ENCODE measurements at regions not wholly inside any gene's neighbourhood (a gene's known extent, or its start where the extent isn't known, plus 50 kb on each side); places are given as distances from the start of the nearest gene placed in this dataset.
A peak's percentile ranks its signal among the peaks of the same experiment; 100 is the strongest.
"Not testable (repeated sequence)": the region's sequence is repeated elsewhere in the genome, so short reads cannot be mapped to it uniquely, and the experiment has no call there.

DNA sequence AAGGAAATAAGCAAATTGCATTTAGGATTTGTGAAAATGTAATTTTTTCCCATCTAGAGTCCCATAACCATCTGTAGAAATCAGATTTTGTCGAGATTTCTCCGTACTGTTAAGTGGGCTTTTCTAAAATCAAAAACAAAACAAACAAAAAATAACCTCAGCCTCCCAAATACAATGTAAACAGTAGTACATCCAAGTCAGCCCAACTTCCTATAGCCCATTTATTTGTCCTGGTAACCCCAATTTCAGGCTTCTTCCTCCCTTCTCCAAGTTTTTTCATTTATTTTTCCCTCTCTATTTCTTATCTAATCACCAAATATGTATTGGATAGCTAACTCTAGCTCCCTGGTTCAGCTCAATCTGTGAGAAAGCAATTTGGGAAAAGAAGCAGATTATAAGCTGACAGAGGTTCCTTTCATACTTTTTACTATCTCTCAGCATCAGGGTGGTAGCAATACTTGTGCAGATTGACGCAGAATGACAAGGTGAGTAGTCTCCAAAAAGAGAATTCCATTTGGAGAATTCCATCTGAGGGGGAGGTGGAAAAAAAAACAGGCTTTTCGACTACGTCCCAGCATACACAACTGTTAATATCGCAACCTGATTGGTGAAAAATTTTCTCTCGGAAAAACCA is 132.6 kb upstream of the BTN3A2 start:
- no peak for DNase-seq (ENCODE audit: low read depth)

DNA sequence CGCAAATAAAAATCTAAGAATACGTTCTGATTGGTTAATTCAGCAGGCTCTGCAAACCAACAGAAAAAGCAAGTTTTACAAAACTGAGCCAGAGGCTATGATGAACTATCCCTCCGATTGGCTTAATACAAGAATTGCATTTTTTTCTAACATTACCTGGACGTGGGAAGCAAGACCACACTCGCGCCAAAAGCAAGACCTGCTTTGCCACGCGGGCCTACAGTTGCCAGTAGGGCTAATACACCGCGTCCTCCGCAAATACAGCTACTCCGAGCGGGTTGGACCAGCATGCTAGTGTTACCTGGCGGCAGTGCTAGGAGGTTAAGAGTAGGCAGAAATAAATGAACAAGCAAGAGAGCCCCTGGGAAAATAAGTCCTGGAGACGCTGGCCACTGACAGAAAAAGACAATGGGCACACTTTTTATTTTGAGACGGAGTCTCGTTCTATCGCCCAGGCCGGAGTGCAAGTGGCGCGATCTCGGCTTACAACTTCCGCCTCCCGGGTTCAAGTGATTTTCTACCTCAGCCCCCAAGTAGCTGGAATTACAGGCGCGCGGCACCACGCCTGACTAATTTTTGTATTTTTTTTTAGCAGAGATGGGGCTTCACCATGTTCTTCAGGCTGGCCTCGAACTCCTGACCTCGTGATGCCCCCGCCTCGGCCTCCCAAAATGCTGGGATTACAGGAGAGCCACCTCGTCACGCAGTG is 131.9 kb upstream of the BTN3A2 start:
- DNase-seq (ENCODE audit: low read depth) = no peak

DNA sequence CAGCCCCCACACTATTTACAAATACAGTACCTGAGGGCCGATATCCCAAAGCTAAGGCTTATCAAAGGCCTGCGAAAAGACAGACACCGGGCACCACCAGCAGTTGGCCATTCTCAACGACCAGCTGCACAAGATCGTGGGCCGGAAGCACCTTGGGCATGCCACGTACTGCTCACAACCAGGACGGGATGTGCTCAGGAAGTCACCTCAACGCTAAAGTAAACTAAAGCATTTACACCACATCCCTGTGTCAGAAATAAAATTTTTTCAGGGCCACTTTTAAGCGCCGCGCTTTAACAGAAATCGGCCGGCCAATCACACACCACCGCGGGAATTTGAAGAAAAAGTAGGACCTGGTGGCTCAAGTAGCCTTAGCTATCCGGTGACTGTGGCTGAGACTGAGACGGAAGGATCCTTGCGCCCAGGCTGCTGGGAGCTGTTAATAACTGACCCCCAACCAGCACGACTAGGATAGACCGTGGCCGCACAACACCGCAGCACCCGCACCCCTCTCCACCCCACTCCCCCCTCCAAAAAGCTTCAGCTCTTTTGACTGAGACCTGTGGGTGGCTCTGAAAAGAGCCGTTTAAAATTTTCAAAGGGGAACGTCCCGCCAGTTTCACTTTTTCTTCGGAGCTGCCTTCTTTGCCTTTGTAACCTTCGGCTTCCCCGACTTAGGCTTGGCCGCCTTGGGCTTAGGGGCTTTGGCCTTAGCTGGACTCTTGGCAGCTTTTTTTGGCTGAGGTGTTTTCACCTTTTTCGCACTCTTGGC is 131.2 kb upstream of the BTN3A2 start:
- DNase-seq (ENCODE audit: low read depth) = peak; percentile 59

DNA sequence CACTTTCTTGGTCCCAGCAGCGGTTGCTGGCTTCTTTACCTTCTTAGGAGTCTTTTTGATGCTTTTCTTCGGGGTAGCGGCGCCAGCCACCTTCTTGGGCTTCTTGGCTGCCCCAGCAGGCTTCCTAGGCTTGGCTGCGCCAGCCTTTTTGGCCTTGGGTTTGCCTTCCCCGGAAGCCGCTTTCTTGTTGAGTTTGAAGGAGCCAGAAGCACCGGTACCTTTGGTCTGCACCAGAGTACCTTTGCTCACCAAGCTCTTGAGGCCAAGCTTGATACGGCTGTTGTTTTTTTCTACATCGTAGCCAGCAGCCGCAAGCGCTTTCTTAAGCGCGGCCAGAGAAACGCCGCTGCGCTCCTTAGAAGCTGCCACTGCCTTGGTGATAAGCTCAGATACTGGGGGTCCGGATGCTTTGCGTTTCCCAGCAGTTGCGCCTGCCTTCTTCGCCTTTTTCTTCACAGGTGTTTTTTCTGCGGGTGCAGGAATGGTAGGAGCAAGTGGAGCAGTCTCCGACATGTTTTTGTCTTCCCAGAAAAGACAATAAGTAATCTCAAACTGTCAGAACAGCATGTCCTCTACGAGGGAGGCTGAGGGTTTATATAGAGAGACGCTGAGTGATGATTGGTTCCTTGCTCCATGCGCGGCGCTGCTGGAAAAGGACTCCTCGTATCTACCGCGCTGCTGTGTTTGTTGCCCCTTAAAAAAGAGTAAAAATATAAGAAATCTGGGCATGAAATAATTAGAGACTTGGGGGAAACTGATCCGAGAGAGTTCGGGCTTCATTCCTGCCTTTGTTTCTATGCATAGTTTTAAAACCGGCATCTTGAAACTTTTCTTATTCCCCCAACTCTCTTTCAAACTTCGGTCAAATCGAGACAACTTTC is 130.3 kb upstream of the BTN3A2 start:
- DNase-seq (ENCODE audit: low read depth) = peak; percentile 79

DNA sequence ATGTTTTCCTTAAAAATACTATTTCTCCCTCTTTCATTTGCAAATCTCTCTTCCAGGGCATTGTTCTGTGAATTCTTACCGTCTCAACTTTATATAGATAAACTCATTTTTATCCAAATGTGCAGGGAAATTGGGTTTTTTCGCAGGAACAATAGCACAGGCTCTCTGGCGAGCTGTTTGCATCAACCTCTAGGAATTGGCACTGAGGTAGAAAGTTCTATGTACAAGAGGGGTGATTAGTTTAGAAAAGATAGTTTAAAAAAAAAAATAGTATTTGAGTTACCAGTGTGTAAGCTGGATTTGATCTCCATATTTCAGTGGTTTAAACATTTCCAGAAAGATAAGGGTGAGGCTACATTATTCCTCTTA is 129.7 kb upstream of the BTN3A2 start:
- DNase-seq (ENCODE audit: low read depth) = no peak

DNA sequence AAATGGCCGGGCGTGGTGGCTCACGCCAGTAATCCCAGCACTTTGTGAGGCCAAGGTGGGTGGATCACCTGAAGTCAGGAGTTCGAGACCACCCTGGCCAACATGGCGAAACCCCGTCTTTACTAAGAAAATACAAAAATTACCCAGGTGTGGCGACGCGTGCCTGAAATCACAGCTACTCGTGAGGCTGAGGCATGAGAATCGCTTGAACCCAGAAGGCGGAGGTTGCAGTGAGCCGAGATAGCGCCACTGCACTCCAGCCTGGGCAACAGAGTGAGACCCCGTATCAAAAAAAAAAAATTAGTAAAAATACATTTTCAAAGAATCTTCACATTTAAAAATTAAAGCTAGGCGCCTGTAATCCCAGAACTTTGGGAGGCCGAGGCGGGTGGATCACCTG is 125.6 kb upstream of the BTN3A2 start:
- not testable (repeated sequence) for DNase-seq (ENCODE audit: low read depth)

DNA sequence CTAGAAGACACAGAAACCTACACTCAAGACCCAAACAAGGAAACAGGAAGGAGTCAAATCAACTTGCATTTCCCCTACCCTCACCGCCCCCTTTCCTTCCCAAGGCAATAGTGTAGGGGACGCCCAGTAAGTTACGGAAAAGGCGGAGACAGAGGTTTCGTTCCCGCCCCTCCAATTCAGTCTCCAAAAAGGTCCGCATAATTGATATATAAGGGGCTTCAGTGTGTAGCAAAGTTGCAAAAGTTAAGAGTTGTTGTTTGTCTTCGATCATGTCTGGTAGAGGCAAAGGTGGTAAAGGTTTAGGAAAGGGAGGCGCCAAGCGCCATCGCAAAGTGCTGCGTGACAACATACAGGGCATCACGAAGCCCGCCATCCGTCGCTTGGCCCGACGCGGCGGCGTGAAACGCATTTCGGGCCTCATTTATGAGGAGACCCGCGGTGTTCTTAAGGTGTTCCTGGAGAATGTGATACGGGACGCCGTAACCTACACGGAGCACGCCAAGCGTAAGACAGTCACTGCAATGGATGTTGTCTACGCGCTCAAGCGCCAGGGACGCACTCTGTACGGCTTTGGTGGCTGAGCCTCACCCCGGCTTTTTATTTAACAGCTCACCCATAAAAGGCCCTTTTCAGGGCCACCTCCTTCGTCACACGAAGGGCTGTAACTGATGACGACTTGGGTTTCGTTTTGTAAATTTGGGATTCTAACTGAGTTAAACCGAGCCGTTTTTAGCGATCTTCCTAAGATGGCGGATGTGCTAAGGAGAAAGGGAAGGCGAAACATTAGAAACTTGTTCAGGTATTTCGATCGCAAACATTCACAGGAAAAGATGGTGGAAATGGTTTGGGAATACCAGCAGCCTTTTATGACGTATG is 124.6 kb upstream of the BTN3A2 start:
- peak; percentile 41 for DNase-seq (ENCODE audit: low read depth)

DNA sequence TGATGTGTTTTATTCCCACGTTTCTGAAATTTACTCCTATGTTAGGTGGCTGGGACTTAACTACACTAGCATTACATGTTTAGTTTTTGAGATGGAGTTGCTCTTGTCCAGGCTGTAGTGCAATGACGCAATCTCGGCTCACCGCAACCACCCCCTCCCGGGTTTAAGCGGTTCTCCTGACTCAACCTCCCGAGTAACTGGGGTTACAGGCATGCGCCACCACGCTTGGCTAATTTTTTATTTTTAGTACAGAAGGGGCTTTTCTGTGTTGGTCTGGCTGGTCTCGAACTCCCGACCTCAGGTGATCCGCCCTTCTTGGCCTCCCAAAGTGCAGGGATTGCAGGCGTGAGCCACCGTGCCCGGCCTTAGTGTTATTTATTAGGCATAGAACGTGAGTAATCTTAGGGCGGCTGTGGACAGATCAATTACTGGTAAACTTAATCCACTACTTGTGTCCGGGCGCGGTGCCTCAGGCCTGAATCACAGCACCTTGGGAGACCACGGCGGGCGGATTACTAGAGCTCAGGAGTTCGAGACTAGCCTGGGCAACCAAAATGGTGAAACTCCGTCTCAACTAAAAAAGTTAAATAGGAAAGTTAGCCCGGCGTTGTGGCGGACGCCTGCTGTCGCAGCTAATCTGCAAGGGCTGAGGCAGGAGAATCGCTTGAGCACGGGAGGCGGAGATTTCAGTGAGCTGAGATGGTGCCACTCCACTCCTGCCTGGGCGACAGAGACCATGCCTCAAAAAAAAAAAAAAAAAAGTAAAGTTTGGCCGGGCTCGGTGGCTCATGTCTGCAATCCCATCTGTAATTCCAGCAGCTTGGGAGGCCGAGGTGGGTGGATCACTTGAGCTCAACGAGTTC is 123.7 kb upstream of the BTN3A2 start:
- no peak for DNase-seq (ENCODE audit: low read depth)

DNA sequence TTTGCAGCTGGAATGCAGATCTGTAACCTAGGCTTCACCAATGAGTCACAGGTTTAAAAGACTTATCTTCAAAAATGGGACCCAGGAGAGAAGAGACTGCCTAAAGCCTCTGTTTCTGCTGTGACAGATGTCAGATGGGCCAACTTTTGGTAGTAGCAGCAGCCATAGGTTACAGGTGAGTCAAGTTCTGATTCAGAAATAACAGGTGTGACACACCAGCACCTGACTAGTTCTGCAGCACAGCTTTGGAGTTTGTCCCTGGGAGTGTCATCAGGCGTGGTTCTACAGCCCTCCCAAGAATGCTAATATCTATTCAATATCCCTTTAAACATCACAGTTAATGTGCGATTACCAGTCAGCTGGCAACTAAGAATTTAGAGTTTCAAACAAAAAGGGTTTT is 121.9 kb upstream of the BTN3A2 start:
- DNase-seq (ENCODE audit: low read depth) = no peak

DNA sequence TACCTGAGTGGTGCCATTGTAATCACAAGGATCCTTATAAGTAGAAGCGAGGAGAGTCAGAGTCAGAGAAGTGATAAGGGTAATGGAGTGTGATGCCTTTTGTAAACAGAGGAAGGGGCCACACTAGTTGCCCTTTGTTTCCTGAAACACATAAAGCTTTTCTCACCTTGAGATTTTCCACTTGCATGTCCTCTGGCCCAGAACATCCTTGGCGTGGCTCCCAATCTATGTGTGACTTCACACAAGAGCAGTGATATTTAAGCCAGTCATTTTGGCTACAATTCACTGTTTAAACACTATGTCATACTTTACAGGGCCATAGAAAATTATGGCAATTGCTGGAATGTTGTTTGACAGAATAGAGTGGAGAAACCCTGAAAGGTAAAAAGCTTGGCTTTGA is 121.2 kb upstream of the BTN3A2 start:
- no peak for DNase-seq (ENCODE audit: low read depth)

DNA sequence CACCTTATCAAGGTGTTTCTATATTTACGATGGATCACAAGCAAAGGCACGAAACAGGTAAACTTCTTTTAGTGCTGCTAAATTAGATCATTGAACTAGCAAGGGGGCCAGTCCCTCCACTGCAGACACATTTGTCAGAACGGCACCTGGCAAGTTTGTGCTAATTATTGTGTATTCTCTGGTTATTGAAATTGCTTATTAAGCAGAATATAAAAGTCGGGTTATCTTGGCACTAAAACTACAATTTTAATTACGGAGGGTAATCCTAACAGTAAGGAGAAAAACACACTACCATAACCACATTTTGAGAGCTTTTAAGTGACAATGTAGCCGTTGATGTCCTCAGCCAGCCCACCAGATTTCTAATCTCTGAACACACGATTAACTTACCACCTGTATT is 118.9 kb upstream of the BTN3A2 start:
- no peak for DNase-seq (ENCODE audit: low read depth)

DNA sequence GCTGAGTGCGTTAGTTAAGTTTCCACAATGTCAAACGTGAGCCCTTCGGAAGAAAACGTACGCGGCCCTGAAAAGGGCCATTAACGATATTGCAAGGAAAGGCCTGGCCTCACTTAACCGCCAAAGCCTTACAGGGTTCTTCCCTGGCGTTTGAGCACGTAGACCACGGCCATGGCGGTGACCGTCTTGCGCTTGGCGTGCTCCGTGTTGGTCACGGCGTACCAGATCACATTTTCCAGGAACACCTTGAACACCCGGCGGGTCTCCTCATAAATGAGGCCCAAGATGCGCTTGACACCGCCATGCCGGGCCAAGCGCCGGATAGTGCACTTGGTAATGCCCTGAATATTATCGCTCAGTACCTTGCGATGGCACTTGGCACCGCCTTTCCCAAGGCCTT is 118.4 kb upstream of the BTN3A2 start:
- no peak for DNase-seq (ENCODE audit: low read depth)

DNA sequence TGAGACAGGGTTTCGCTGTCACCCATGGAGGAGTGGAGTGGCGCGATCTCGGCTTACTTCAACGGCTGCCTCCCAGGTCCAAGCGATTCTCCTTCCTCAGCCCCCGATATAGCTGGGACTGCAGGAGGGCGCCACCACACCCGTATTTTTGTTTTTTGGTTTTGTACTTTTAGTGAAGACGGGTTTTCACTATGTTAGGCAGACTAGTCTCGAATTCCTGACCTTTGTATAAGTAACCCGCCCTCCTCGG is 115.4 kb upstream of the BTN3A2 start:
- DNase-seq (ENCODE audit: low read depth) = no peak

DNA sequence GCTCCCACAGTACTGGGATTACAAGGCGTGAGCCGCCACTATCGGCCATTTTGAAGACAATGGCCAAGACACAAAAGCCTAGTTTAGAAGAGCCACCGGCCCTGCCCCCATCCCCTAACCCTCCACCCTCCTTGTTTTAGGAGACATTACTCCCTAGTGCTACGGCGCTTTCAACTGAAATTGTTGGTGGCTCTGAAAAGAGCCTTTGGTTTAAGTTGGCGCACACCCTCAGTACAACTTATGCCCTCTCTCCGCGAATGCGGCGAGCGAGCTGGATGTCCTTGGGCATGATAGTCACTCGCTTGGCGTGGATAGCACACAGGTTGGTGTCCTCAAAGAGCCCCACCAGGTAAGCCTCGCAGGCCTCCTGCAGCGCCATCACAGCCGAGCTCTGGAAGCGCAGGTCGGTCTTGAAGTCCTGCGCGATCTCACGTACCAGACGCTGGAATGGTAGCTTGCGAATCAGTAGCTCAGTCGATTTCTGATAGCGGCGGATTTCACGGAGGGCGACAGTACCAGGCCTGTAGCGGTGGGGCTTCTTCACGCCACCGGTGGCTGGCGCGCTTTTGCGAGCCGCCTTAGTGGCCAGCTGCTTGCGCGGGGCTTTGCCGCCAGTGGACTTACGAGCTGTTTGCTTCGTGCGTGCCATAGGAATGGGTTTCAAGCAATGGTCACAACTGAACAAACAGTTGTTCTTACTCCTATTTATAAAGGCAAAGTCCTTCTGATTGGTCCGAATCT is 114.9 kb upstream of the BTN3A2 start:
- peak; percentile 57 for DNase-seq (ENCODE audit: low read depth)

DNA sequence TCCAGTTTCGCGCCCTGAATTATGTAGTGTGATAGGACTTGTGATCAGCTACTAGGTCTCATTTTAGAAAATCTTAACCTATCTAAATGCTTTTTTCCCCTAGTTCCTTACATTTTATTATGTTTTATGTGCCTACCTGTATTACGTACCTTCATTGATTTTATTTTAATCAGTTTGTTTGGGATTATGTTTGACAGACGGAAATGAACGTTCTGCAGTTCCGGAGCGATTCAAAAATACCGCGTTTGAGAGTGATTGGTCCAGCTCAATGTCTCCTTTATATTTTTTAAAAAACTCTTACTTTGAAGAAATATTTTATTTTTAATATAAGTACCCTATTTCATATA is 114.3 kb upstream of the BTN3A2 start:
- DNase-seq (ENCODE audit: low read depth) = peak; percentile 52

DNA sequence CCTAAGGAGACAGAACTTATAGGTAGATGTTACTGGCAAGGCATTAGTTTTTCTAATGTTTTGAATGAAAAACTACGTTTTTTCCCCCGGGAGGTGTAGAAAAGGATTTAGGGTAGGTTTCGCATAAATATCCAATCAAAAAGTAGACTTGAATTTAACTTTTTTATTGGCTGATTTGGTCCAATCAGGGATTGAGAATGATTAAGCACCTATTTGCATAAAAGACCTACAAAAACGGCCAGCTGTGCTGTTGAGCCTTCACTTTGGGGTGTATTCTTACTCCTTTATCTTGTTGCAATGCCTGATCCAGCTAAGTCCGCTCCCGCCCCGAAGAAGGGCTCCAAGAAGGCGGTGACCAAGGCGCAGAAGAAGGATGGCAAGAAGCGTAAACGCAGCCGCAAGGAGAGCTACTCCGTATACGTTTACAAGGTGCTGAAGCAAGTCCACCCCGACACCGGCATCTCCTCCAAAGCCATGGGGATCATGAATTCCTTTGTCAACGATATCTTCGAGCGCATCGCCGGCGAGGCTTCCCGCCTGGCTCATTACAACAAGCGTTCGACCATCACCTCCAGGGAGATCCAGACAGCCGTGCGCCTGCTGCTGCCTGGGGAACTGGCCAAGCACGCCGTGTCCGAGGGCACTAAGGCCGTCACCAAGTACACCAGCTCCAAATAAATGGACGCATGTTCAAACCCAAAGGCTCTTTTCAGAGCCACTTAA is 113.5 kb upstream of the BTN3A2 start:
- peak; percentile 53 for DNase-seq (ENCODE audit: low read depth)

DNA sequence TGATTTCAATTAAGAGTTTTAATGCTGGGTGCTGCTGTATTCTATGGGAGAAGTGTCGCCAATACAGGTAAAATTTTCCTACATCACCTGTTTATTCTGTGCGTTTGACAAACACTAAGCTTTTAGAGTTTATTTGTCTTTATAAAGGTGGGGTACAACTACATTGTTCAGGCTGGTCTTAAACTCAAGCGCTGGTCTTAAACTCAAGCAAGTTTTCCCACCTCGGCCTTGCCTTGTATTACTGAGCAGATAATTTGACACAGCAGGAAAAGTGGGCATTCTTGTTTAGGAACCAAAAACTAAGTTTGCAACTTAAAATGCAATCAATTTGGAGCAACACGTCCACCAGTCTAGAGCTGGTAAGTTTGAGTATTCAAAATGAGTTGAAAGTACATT is 112.9 kb upstream of the BTN3A2 start:
- DNase-seq (ENCODE audit: low read depth) = no peak

DNA sequence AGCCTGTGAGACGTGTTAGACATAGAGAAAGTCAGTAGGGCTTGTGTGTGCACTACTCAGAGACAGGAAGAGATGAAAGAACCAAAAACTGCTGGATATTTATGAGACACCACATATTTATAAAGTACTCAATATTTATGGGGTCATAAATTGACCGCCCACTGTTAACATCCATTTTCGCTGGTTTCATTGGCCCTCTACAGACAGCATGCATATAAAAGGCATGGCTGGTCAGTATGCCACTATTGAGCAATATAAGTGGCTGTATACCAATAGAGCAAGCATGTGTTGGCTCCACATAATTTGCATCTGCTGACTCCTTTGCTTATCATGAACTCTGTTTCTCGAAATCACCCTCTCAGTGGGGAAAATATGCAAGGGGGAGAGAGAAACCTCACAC is 110.3 kb upstream of the BTN3A2 start:
- DNase-seq (ENCODE audit: low read depth) = no peak

DNA sequence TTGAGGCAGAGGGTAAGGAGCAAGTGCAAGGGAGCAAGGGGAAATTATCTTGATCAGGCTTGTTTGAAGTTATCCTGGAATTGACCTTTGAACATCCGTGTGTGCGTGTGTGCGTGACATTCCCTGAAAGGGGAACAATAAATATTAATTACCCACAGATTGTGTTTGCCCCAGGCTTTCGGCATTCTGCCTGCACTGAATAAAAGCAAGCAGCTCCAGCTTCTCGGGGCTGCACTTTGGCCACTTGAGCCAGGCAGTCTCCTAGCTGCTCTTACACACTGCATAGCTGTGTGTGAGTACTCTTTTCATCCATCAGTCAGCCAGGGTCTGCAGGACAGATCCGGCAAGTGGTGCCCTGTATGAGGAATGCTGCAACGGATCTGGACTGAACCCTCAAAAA is 107.7 kb upstream of the BTN3A2 start:
- no peak for DNase-seq (ENCODE audit: low read depth)
